ENCODE measurements at regions not wholly inside any gene's neighbourhood (a gene's known extent, or its start where the extent isn't known, plus 50 kb on each side); places are given as distances from the start of the nearest gene placed in this dataset.

DNA sequence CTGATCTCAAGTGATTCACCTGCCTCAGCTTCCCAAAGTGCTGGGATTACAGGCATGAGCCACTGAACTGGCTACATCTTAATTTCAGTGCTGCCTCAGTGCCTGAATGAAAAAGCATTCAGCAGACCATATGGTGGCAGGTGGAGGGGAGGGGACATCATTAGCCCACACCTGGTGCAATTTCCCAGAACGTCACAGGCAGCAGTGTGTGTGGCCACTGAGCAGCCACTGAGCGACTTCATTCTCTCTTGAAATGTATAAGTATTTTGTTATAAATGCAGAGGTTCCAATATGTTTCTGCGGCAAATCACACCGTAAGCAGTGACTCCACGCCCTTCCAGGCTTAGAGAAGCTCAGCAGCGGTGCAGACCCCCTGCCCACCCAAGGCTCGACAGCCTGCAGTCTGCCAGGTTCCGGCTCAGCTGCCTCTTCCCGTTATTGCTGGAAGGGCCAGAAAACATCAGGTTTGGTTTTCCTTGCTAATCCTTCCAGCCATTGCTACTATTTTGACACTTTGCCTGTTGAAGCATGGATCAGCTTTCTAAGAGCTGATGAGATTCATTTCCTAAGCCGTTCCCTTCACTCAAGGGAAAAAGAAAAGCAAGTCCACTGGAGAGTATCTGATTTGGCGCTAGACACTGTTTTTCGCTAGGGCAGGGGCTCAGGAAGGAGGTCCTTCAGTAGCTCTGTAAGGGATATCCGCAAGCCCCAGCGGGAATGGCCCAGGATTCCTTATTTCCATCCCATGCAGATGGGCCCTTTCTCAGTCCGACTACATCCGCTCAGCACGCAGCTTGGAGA, 250.7 kb downstream of the VAPA start:
- TF ChIP-seq EP300 (IDR thresholded peaks at IDR 0.05) (no peak), POLR2A (IDR thresholded peaks at IDR 0.05) (no peak)
- TF ChIP-seq, protein P1, sequence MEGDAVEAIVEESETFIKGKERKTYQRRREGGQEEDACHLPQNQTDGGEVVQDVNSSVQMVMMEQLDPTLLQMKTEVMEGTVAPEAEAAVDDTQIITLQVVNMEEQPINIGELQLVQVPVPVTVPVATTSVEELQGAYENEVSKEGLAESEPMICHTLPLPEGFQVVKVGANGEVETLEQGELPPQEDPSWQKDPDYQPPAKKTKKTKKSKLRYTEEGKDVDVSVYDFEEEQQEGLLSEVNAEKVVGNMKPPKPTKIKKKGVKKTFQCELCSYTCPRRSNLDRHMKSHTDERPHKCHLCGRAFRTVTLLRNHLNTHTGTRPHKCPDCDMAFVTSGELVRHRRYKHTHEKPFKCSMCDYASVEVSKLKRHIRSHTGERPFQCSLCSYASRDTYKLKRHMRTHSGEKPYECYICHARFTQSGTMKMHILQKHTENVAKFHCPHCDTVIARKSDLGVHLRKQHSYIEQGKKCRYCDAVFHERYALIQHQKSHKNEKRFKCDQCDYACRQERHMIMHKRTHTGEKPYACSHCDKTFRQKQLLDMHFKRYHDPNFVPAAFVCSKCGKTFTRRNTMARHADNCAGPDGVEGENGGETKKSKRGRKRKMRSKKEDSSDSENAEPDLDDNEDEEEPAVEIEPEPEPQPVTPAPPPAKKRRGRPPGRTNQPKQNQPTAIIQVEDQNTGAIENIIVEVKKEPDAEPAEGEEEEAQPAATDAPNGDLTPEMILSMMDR (IDR thresholded peaks at IDR 0.05): no peak
- 82 to 92% (median 88%) methylated on average over 17 of the region's 17 CpGs for WGBS, 3 donors
- Histone ChIP-seq H3K27me3 (no peaks in the 10 kb centered on the region), H3K27ac (no peak overlapping the region), H3K9me3 (no peaks in the 10 kb centered on the region), H3K4me1 (ENCODE audit: insufficient read depth) (no peaks in the 10 kb centered on the region), H3K36me3 (no peaks in the 10 kb centered on the region), H3K4me3 (no peak overlapping the region)
- DNase-seq: no peak
- intact Hi-C loops (cut with DNase I): no loop called here

DNA sequence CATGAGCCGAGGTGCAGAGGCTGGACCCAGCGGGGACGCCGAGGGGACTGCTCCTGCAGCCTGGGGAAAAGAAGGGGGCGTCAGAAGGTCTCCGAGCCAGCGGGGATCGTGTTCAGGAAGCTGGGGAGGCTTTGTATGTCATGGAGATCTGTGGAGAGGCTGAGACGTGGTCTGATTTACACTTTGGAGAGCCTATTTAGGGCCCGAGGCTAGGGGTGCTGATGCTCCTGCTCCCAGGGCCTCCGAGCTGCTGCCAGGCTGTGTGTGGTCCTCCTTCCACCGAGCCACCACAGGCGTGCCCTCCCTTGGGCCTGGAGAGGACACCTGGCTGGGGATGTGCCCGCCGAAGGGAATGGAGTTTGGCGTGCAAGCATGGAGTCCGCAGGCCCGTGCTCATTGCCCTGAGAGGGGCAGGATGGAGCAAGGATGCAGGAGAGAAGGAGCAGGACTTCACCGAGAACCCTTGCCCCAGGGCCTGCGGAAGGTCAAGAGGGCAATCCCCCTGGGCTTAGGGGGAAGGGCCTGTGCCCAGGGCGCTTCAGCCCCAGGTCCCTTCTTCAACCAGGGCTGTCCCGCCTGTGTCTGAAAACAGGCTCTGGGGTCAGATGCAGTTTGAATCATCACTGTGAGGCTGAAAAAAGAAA, 252.5 kb downstream of the VAPA start:
- TF ChIP-seq, protein P1 (IDR thresholded peaks at IDR 0.05): no peak
- TF ChIP-seq POLR2A (IDR thresholded peaks at IDR 0.05) (no peak), EP300 (IDR thresholded peaks at IDR 0.05) (no peak)
- intact Hi-C loops (cut with DNase I): no loop called here
- no peak for DNase-seq
- Histone ChIP-seq H3K4me3 (no peak overlapping the region), H3K9me3 (no peaks in the 10 kb centered on the region), H3K27me3 (no peaks in the 10 kb centered on the region), H3K27ac (no peak overlapping the region), H3K4me1 (ENCODE audit: insufficient read depth) (no peaks in the 10 kb centered on the region), H3K36me3 (no peaks in the 10 kb centered on the region)
- 94 to 96% (median 94%) methylated on average over 21 to 22 of the region's 22 CpGs for WGBS, 3 donors

DNA sequence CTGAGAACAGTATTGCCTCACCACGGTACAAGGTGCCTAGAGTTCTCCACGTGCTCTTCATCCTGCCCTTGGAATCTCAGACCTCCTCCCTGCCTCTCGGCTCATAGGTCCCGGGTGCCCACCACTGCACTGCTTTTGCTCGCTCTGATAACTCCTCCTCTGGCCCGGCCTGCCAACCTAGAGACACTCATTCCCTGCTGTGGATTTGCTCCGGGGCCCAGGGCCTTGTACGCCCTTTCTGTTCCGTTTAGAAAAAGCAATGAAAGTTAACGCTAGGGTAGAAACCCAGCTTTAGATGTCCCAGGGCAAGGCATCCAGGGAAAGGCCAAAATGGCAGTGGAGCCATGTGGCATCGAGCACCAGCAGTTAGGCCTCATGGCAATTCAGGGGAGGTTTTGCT, 253.9 kb downstream of the VAPA start:
- intact Hi-C loops (cut with DNase I): no loop called here
- no peak overlapping the region for H3K27ac ChIP-seq
- 93 to 96% (median 95%) methylated on average over 11 of the region's 11 CpGs for WGBS, 3 donors
- TF ChIP-seq EP300 (IDR thresholded peaks at IDR 0.05) (no peak), POLR2A (IDR thresholded peaks at IDR 0.05) (no peak)
- TF ChIP-seq, protein P1 (IDR thresholded peaks at IDR 0.05): no peak
- H3K4me1 ChIP-seq (ENCODE audit: insufficient read depth): no peaks in the 10 kb centered on the region
- no peak overlapping the region for H3K4me3 ChIP-seq
- H3K36me3 ChIP-seq: no peaks in the 10 kb centered on the region
- no peak for DNase-seq
- H3K9me3 ChIP-seq: no peaks in the 10 kb centered on the region
- H3K27me3 ChIP-seq: no peaks in the 10 kb centered on the region

DNA sequence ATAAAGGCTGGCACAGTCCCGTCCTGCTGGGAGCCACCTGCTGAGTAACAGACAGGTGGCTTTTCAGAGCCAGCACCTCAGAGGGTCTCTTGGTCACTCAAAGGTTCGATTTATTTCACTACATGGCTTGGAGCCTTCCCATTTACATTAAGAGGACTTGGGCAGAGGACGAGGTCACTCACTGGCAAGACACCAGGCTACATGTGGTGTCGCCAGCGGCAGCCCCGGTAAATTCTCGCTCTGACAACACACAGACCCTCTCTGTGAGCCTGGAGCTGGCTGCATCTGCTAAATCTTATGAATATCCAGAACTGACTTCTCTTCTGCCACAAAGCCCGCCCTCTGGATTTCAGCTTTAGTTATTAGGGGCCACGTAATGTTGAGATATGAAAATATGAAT, 254.7 kb downstream of the VAPA start:
- 93 to 97% (median 95%) methylated on average over 9 of the region's 9 CpGs for WGBS, 3 donors
- no peaks in the 10 kb centered on the region for H3K27me3 ChIP-seq
- H3K36me3 ChIP-seq: no peaks in the 10 kb centered on the region
- H3K27ac ChIP-seq: no peak overlapping the region
- no peaks in the 10 kb centered on the region for H3K9me3 ChIP-seq
- no peak overlapping the region for H3K4me3 ChIP-seq
- intact Hi-C loops (cut with DNase I): no loop called here
- no peaks in the 10 kb centered on the region for H3K4me1 ChIP-seq (ENCODE audit: insufficient read depth)
- DNase-seq: no peak
- TF ChIP-seq POLR2A (IDR thresholded peaks at IDR 0.05) (no peak), EP300 (IDR thresholded peaks at IDR 0.05) (no peak)
- TF ChIP-seq, protein P1 (IDR thresholded peaks at IDR 0.05): no peak

Data from ovary (tissue), 7 donors.